NCI-H2171 (cell line): ENCODE measurements at regions not wholly inside any gene's neighbourhood (a gene's known extent, or its start where the extent isn't known, plus 50 kb on each side); places are given as distances from the start of the nearest gene placed in this dataset.
A peak's percentile ranks its signal among the peaks of the same experiment; 100 is the strongest.

Experiments used
- DNase-seq: peaks from one replicate; lab custom pipeline; 2025; lab: John Stamatoyannopoulos, UW

- no peak for DNase-seq
These were observed 206.8 kb downstream of the LPIN1 start for GRCh38 chr2:11953258-11953657.

GRCh38 chr2:11955314-11955713, 208.9 kb downstream of the LPIN1 start:
- peak; percentile 40 for DNase-seq

DNA sequence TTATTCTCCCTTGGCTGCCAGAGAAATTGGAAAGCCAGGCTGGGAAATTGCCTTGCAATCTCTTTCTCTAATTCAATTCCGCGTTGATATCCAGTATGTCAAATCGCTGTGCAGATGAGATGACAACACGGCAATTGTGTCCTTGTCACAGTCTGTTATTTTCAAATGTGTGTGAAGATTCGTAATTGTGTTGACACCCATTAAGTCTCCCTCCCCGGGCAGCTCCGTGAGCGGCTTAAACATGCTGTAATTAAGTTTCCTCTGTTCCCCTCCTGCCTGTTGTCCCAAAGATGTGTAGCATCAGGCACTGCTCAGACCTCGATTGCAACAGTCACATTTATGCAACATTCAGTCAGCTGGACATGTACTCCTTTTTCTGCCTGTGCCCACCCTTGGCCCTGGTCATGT, 209.5 kb downstream of the LPIN1 start:
- no peak for DNase-seq

DNA sequence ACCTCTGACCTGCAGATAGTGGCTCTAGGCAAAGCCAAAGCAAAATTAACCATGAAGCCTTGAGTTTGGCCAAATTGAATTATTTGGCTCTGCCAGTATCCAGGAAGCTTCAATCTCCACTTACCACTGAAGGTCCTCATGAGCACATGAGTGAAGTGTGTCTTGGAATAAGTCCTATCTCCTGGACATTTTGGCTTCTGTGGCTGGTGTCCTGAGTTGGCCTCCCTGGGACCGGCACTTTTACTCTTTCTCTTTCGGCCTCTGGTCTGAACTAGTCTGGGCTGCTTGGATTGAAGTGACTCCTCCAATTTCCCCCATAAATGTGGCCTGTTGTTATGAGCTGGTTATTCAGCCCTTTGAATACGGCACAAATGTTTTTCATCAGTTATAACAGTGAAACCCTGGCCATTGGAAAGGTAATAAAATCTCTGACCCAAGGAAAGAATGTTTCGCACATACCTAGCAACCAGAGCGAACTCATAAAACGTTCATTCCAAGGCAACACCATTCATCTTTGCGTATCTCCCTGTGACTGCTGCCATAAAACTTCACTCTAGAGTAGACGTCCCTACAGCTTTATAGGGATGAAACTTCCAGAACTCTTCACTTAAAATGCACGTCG, 216.4 kb downstream of the LPIN1 start:
- no peak for DNase-seq

DNA sequence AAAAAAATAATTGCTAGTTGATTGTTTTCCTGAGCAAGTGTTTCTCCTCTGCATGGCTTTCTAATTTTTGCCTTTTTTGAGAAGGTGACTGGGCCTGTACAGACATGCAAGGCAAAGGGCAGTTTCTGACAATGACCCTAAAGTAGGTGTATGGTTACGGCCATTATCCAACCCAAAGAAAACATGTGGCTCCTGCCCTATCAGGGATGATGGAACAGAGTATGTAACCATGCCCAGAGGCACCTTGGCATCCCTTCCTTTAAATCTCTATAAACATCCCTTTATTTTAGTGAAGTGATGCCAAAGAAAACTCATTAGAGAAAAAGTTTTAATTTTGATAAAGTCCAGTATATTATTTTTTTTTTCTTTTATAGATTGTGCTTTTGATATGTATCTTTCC, 217.5 kb downstream of the LPIN1 start:
- DNase-seq: no peak

GRCh38 chr2:11967946-11968465, 221.6 kb downstream of the LPIN1 start:
- peak; percentile 13 for DNase-seq

GRCh38 chr2:11968521-11968920, 222.1 kb downstream of the LPIN1 start:
- DNase-seq: no peak

- DNase-seq: no peak
These were observed 223.3 kb downstream of the LPIN1 start for GRCh38 chr2:11969774-11970173.

GRCh38 chr2:11974573-11974972, 228.1 kb downstream of the LPIN1 start:
- no peak for DNase-seq

GRCh38 chr2:11975373-11975772, 228.9 kb downstream of the LPIN1 start:
- DNase-seq: no peak

- DNase-seq: no peak
These were observed 229.6 kb downstream of the LPIN1 start for GRCh38 chr2:11976073-11976472.

- DNase-seq: no peak
These were observed 231.5 kb downstream of the LPIN1 start for GRCh38 chr2:11977766-11978524.

DNA sequence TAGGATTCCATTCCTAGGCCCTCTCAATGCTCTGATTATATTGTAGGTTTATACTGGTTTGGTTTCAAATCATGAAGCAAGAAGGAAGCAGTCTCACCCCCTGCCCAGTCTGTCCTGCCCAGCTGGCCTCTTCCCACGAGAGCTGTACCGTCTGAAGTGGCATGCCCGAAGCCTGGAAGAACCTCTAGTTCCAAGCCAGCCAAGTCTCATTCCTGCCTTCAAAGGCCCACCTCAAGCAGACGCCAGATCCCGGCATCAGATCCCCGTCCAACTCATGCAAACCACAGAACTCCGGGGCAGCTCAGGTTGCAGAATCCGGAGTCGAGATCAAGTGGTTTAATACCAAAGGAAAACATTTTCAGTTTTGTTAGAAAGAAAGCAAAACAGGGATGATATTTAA, 234.4 kb downstream of the LPIN1 start:
- no peak for DNase-seq

GRCh38 chr2:11983401-11983800, 237.0 kb downstream of the LPIN1 start:
- DNase-seq: no peak

DNA sequence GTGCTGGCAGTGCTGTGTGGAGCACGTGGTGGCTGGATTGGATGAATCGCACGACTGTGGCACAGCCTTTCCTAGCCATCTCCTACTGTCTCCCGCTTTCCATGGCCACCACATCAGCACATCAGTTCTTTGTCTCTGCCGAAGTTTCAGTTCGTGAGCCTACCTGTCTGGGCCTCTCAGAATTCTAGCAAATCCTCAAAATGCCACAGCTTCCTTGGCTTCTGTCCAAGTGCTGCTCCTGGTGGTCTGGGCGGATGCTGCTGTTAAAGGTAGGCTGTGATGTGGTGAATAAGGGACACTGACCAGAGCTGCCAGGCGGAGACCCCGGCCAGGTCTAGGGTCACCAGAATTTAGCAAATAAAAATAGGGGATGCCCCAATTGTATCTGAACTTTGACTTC, 237.4 kb downstream of the LPIN1 start:
- no peak for DNase-seq

GRCh38 chr2:11984316-11985158, 238.1 kb downstream of the LPIN1 start:
- DNase-seq: no peak

- no peak for DNase-seq
These were observed 239.6 kb downstream of the LPIN1 start for GRCh38 chr2:11985817-11986566.

- DNase-seq: no peak
These were observed 240.7 kb downstream of the LPIN1 start for GRCh38 chr2:11987151-11987550.

DNA sequence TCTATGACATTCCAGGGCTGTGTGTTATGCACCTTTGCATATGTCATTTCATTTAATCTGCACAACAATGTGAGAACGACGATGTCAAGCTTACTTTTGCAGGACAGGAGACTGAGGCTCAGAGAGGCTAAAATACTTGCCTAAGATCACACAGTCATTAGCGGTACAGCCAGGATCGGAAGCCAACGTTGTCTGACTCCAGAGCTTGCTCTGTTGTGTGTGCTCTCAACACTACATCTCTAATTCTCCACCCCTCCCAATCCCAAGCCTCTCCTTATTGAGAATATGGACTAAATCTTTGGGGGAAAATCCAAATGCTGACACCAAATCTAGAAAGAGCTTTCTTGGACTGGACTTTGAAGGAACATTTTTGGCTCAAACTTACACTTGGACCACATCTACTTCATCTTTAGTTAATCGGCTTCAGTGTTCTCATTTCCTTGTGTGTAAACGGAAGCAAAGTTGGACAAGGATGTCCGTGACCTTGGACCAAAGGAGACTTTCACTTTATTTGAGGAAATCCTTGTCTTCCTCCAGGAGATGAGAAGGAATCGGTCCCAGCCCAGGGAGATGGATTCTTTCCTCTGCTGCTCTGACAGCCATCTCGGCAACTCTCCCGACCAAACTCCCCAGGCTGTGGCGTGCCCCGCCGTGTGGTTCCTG, 242.4 kb downstream of the LPIN1 start:
- no peak for DNase-seq

DNA sequence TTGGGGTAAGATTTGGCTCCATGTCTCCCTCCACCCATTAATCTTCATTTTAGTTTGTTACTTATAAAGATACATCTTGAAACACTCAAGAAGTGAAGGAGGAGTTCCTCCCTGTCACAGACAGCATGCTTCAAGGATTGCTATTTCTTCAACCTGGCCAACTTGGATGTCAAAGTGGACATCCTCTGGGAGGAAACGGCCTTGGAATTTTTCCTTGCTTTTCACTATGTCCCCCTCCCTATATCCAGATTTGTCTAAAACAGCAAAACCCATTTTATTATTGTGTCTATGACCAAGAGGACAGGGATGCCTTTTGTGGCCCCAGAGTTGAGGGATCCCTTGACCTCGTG, 242.9 kb downstream of the LPIN1 start:
- no peak for DNase-seq

DNA sequence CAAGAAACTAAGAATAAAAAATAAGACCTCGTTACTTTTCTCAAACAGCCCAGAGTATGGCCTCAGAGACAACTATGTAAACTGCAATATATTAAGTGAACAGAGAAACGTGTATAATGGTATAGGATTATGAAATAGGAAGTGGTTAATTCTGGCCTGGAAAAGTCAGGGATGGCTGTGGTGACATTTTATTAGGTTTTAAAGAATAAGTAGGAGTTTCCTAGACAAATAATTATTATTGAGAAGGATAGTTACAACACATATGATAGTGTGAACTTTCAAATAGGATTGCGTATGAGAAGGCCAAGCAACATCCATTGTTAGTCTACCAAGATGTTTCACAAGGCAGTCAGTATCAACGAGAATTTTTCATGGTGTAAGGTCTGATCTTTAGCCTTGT, 244.1 kb downstream of the LPIN1 start:
- no peak for DNase-seq

GRCh38 chr2:11993749-11994148, 247.3 kb downstream of the LPIN1 start:
- DNase-seq: no peak
